GM12892 (cell line): ENCODE measurements at regions not wholly inside any gene's neighbourhood (a gene's known extent, or its start where the extent isn't known, plus 50 kb on each side); places are given as distances from the start of the nearest gene placed in this dataset.

Experiments used
- POLR2A ChIP-seq: IDR thresholded peaks from 2 replicates; pipeline ENCODE4 v1.6.1; 2011; ENCODE audit warnings: low read depth, low read length, control low read depth
- POLR2AphosphoS5 ChIP-seq: IDR thresholded peaks from 2 replicates; pipeline ENCODE4 v1.6.1; 2011; ENCODE audit warnings: low read depth, low read length, control low read depth

- TF ChIP-seq POLR2A (no peak), POLR2AphosphoS5 (no peak)
Measured at GRCh38 chr6:2524090-2524489, 226.6 kb downstream of the MYLK4 start.
